Erythroblast (primary cell): ENCODE measurements at regions not wholly inside any gene's neighbourhood (a gene's known extent, or its start where the extent isn't known, plus 50 kb on each side); places are given as distances from the start of the nearest gene placed in this dataset.

Source experiments
- GATA1 ChIP-seq: IDR thresholded peaks from 2 replicates; pipeline ENCODE4 v1.6.1; 2011; ENCODE audit warnings: low read depth, mild to moderate bottlenecking, control low read depth, low read length, moderate library complexity
- POLR2A ChIP-seq: IDR thresholded peaks from 2 replicates; pipeline ENCODE4 v1.6.1; 2011; ENCODE audit warnings: mild to moderate bottlenecking, low read length

DNA sequence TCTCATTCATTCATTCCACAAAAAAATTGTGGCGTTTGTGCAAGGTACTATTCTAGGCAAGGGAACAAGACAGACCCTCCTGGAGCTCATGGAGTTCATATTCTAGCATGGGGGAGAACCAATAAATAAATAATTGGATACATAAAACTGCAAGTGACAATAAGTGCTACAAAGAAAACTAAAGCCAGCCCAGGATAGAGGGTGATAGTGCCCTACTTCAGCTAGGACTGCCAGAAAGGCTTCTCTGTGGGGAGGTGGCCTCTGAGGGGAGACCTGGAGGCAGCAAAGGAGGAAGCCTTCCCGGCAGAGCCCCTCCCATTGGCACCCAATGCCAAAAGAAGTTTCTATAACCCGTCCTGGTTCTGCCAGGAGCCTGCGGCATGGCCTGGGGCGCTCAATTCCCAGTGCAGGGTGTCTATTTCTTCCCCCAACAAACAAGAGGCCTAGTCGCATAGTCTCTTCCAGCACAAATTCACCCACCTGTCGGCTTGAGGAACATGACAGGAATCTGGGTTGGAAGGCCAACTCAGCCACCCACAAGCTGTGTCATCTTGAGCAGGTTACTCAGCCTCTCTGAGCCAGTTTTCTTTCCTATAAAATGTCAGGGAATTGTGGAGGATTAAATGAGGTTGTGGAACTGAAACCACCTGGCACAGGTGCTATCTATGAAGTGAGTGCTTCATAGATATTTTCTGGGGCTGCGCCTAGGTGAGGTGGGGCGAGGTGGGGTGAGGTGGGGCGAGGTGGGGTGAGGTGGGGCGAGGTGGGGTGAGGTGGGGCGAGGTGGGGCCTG, 94.3 kb downstream of the ZFP36L2 start:
- TF ChIP-seq POLR2A, result no peak
- no peak for TF ChIP-seq GATA1
